ENCODE measurements at regions not wholly inside any gene's neighbourhood (a gene's known extent, or its start where the extent isn't known, plus 50 kb on each side); places are given as distances from the start of the nearest gene placed in this dataset.

GRCh38 chr1:228998179-228998578 is 262.9 kb downstream of the RHOU start:
- H3K27ac Mint-ChIP-seq: no peak overlapping the region
- H3K36me3 Mint-ChIP-seq (ENCODE audit: low read depth): no peaks in the 10 kb centered on the region

More at GRCh38 chr1:228998179-228998578, 262.9 kb downstream of the RHOU start:
- Mint-ChIP-seq H3K9me3 (no peaks in the 10 kb centered on the region), H3K27me3 (ENCODE audit: insufficient read depth, low read depth, poor library complexity) (peaks cover 3% of the 10 kb centered on the region), H3K4me1 (peaks cover 7% of the 10 kb centered on the region), H3K4me3 (no peak overlapping the region)
- Histone ChIP-seq H3K9me2 (ENCODE audit: insufficient read depth) (0 out of 2 replicates have a peak, but pooled peaks cover 7% of the 10 kb centered on the region), H3K4me1 (ENCODE audit: insufficient read depth) (peaks cover 12% of the 10 kb centered on the region), H3K4me2 (no peak overlapping the region), H3K27me3 (ENCODE audit: insufficient read depth) (no peaks in the 10 kb centered on the region), H4K20me1 (replicated peaks; ENCODE audit: insufficient read depth) (no peaks in the 10 kb centered on the region), H3F3A (replicated peaks; ENCODE audit: low read depth) (no peaks in the 10 kb centered on the region), H3K79me2 (replicated peaks; ENCODE audit: insufficient read depth) (no peaks in the 10 kb centered on the region), H3K4me3 (no peak overlapping the region), H3K36me3 (ENCODE audit: insufficient read depth) (no peaks in the 10 kb centered on the region; the same call in 1 of the 2 replicates), H2AFZ (no peak overlapping the region), H3K27ac (ENCODE audit: low read depth) (no peak overlapping the region)
- TF ChIP-seq EZH2 (IDR thresholded peaks at IDR 0.05; ENCODE audit: low read depth, unreplicated experiment) (no peak), NANOG (IDR thresholded peaks at IDR 0.05; ENCODE audit: borderline replicate concordance) (no peak), ZNF462 (CRISPR knock-in tag; IDR thresholded peaks at IDR 0.05) (no peak), EZH2phosphoT487 (IDR thresholded peaks at IDR 0.05; ENCODE audit: unreplicated experiment) (no peak), CREB1 (CRISPR knock-in tag; IDR thresholded peaks at IDR 0.05; ENCODE audit: low read depth) (no peak), REST (IDR thresholded peaks at IDR 0.05; ENCODE audit: unreplicated experiment) (no peak)
- DNase-seq (ENCODE audit: low spot score) (no peak), ATAC-seq (no peak)

All from GM23338 (cell line).